Tibial nerve (tissue), 3 donors: ENCODE measurements at regions not wholly inside any gene's neighbourhood (a gene's known extent, or its start where the extent isn't known, plus 50 kb on each side); places are given as distances from the start of the nearest gene placed in this dataset.

Experiments
- CTCF ChIP-seq, 5 experiments: fragments of 200-600 bp in 3 of 5; fragments of 450-650 bp in 2 of 5; sonication (generic) in 3 of 5; IDR thresholded peaks; one replicate each; pipeline ENCODE4 v1.5.1; 2016 to 2019; ENCODE audit warnings: antibody characterized with exemption in 5 of 5, mild to moderate bottlenecking in 3 of 5, moderate library complexity in 2 of 5
- POLR2A ChIP-seq, 2 donors: fragments of 450-650 bp; IDR thresholded peaks; one replicate each; pipeline ENCODE4 v1.6.1; 2017; ENCODE audit warnings: antibody characterized with exemption in 2 of 2, mild to moderate bottlenecking in 2 of 2, moderate library complexity in 2 of 2

- TF ChIP-seq CTCF (IDR thresholded peaks at IDR 0.05) = no peak
- TF ChIP-seq POLR2A (IDR thresholded peaks at IDR 0.05) = no peak
Measured at GRCh38 chr18:29147944-29148343, 971.0 kb upstream of the CDH2 start.
